ENCODE measurements at regions not wholly inside any gene's neighbourhood (a gene's known extent, or its start where the extent isn't known, plus 50 kb on each side); places are given as distances from the start of the nearest gene placed in this dataset.

DNA sequence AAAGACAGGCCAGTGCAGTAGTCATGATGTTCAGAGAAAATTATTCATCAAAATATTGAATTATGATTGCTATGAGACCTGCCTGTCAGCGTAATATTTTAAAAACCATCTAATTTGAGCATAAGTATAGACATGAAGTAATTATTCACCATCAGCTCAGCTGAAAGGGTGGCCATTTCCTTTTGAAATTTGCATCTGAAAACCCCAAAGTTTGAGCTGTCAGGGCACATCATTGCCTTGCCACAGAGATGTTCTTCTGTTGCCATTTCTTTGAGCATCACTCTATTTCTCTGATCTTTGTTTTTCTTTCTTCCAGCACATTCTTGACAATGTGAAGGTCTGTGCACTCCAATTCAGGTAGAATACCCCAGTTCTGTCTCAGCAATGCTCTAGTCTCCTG is 147.5 kb upstream of the RHOBTB1 start:
- TF ChIP-seq, protein P1, sequence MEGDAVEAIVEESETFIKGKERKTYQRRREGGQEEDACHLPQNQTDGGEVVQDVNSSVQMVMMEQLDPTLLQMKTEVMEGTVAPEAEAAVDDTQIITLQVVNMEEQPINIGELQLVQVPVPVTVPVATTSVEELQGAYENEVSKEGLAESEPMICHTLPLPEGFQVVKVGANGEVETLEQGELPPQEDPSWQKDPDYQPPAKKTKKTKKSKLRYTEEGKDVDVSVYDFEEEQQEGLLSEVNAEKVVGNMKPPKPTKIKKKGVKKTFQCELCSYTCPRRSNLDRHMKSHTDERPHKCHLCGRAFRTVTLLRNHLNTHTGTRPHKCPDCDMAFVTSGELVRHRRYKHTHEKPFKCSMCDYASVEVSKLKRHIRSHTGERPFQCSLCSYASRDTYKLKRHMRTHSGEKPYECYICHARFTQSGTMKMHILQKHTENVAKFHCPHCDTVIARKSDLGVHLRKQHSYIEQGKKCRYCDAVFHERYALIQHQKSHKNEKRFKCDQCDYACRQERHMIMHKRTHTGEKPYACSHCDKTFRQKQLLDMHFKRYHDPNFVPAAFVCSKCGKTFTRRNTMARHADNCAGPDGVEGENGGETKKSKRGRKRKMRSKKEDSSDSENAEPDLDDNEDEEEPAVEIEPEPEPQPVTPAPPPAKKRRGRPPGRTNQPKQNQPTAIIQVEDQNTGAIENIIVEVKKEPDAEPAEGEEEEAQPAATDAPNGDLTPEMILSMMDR (IDR thresholded peaks at IDR 0.05): no peak
- no peak for TF ChIP-seq POLR2A (IDR thresholded peaks at IDR 0.05)

Data from prostate gland (tissue), 2 donors.